Iris pigment epithelial cell (primary cell): ENCODE measurements at regions not wholly inside any gene's neighbourhood (a gene's known extent, or its start where the extent isn't known, plus 50 kb on each side); places are given as distances from the start of the nearest gene placed in this dataset.

Source experiments
- DNase-seq: peaks from one replicate; pipeline ENCODE4 v3.0.0-alpha.2; 2011; ENCODE audit warnings: low read depth

GRCh38 chr5:87872986-87873385 lies 395.7 kb downstream of the TMEM161B start:
- DNase-seq = no peak

GRCh38 chr5:87868792-87869191 lies 399.9 kb downstream of the TMEM161B start:
- no peak for DNase-seq

- DNase-seq = no peak
These were observed 401.4 kb downstream of the TMEM161B start for GRCh38 chr5:87867281-87867680.

- DNase-seq = no peak
These were observed 415.1 kb downstream of the TMEM161B start for GRCh38 chr5:87853541-87853940.

- DNase-seq = no peak
These were observed 417.0 kb downstream of the TMEM161B start for GRCh38 chr5:87851603-87852002.

GRCh38 chr5:87850843-87851242 lies 417.8 kb downstream of the TMEM161B start:
- DNase-seq = no peak

- no peak for DNase-seq
These were observed 422.9 kb downstream of the TMEM161B start for GRCh38 chr5:87845734-87846133.

- no peak for DNase-seq
These were observed 423.8 kb downstream of the TMEM161B start for GRCh38 chr5:87844866-87845265.

GRCh38 chr5:87844449-87844848 lies 424.2 kb downstream of the TMEM161B start:
- no peak for DNase-seq

GRCh38 chr5:87836696-87837095 lies 424.0 kb upstream of the CCNH start:
- DNase-seq = no peak

- no peak for DNase-seq
These were observed 418.8 kb upstream of the CCNH start for GRCh38 chr5:87831499-87831898.

GRCh38 chr5:87829217-87829551 lies 416.5 kb upstream of the CCNH start:
- peak; percentile 15 for DNase-seq

- DNase-seq = no peak
These were observed 416.0 kb upstream of the CCNH start for GRCh38 chr5:87828545-87829216.

- DNase-seq = no peak
These were observed 414.8 kb upstream of the CCNH start for GRCh38 chr5:87827539-87827938.

GRCh38 chr5:87826507-87826906 lies 413.8 kb upstream of the CCNH start:
- DNase-seq = no peak

- no peak for DNase-seq
These were observed 412.9 kb upstream of the CCNH start for GRCh38 chr5:87825583-87825982.

- DNase-seq = no peak
These were observed 395.1 kb upstream of the CCNH start for GRCh38 chr5:87807783-87808182.

- no peak for DNase-seq
These were observed 390.6 kb upstream of the CCNH start for GRCh38 chr5:87803352-87803751.

GRCh38 chr5:87791869-87792268 lies 379.1 kb upstream of the CCNH start:
- DNase-seq = no peak

- DNase-seq = no peak
These were observed 375.7 kb upstream of the CCNH start for GRCh38 chr5:87788416-87788815.

- no peak for DNase-seq
These were observed 375.0 kb upstream of the CCNH start for GRCh38 chr5:87787625-87788256.

- no peak for DNase-seq
These were observed 374.4 kb upstream of the CCNH start for GRCh38 chr5:87787086-87787485.

- no peak for DNase-seq
These were observed 373.7 kb upstream of the CCNH start for GRCh38 chr5:87786471-87786870.
